Uterus (tissue), 2 donors: ENCODE measurements at regions not wholly inside any gene's neighbourhood (a gene's known extent, or its start where the extent isn't known, plus 50 kb on each side); places are given as distances from the start of the nearest gene placed in this dataset.

Experiments
- CTCF ChIP-seq, 4 experiments: fragments of 200-600 bp in 2 of 4; fragments of 450-650 bp in 2 of 4; sonication (generic) in 2 of 4; IDR thresholded peaks; one replicate each; pipeline ENCODE4 v1.5.1; 2016 to 2019; ENCODE audit warnings: antibody characterized with exemption in 4 of 4, mild to moderate bottlenecking in 2 of 4, moderate library complexity in 1 of 4
- POLR2A ChIP-seq, 2 donors: fragments of 450-650 bp; IDR thresholded peaks; one replicate each; pipeline ENCODE4 v1.6.1; 2016; ENCODE audit warnings: antibody characterized with exemption in 2 of 2, mild to moderate bottlenecking in 1 of 2, moderate library complexity in 1 of 2

GRCh38 chr5:114660791-114661190, 298.9 kb downstream of the KCNN2 start:
- TF ChIP-seq CTCF (IDR thresholded peaks at IDR 0.05): no peak
- no peak for TF ChIP-seq POLR2A (IDR thresholded peaks at IDR 0.05)
